ENCODE measurements at regions not wholly inside any gene's neighbourhood (a gene's known extent, or its start where the extent isn't known, plus 50 kb on each side); places are given as distances from the start of the nearest gene placed in this dataset.
"Not testable (repeated sequence)": the region's sequence is repeated elsewhere in the genome, so short reads cannot be mapped to it uniquely, and the experiment has no call there.

- no peak for DNase-seq (ENCODE audit: low read depth in 2 of 2, low spot score in 1 of 2)
These were observed 356.9 kb upstream of the WWC1 start for GRCh38 chr5:167934551-167934971.

GRCh38 chr5:167936022-167936421 is 355.4 kb upstream of the WWC1 start:
- DNase-seq (ENCODE audit: low read depth in 2 of 2, low spot score in 1 of 2), result no peak

- DNase-seq (ENCODE audit: low read depth in 2 of 2, low spot score in 1 of 2), result no peak
These were observed 354.4 kb upstream of the WWC1 start for GRCh38 chr5:167936944-167937634.

GRCh38 chr5:167937635-167937998 is 353.8 kb upstream of the WWC1 start:
- DNase-seq (ENCODE audit: low read depth in 2 of 2, low spot score in 1 of 2), result no peak

GRCh38 chr5:167939686-167940085 is 351.8 kb upstream of the WWC1 start:
- DNase-seq (ENCODE audit: low read depth in 2 of 2, low spot score in 1 of 2), result no peak

GRCh38 chr5:167940911-167941310 is 350.5 kb upstream of the WWC1 start:
- DNase-seq (ENCODE audit: low read depth in 2 of 2, low spot score in 1 of 2), result no peak

- not testable (repeated sequence) for DNase-seq (ENCODE audit: low read depth in 2 of 2, low spot score in 1 of 2)
These were observed 349.9 kb upstream of the WWC1 start for GRCh38 chr5:167941556-167941955.

GRCh38 chr5:167943343-167943742 is 348.1 kb upstream of the WWC1 start:
- no peak for DNase-seq (ENCODE audit: low read depth in 2 of 2, low spot score in 1 of 2)

GRCh38 chr5:167944121-167944852 is 347.2 kb upstream of the WWC1 start:
- DNase-seq (ENCODE audit: low read depth in 2 of 2, low spot score in 1 of 2), result no peak

GRCh38 chr5:167945542-167946384 is 345.7 kb upstream of the WWC1 start:
- DNase-seq (ENCODE audit: low read depth in 2 of 2, low spot score in 1 of 2), result no peak

- DNase-seq (ENCODE audit: low read depth in 2 of 2, low spot score in 1 of 2), result no peak
These were observed 344.1 kb upstream of the WWC1 start for GRCh38 chr5:167947306-167947705.

- DNase-seq (ENCODE audit: low read depth in 2 of 2, low spot score in 1 of 2), result no peak
These were observed 343.2 kb upstream of the WWC1 start for GRCh38 chr5:167948251-167948650.

- no peak for DNase-seq (ENCODE audit: low read depth in 2 of 2, low spot score in 1 of 2)
These were observed 342.0 kb upstream of the WWC1 start for GRCh38 chr5:167949435-167949834.

- DNase-seq (ENCODE audit: low read depth in 2 of 2, low spot score in 1 of 2), result no peak
These were observed 341.2 kb upstream of the WWC1 start for GRCh38 chr5:167950126-167950721.

GRCh38 chr5:167951116-167951515 is 340.3 kb upstream of the WWC1 start:
- no peak for DNase-seq (ENCODE audit: low read depth in 2 of 2, low spot score in 1 of 2)

GRCh38 chr5:167952278-167952995 is 339.0 kb upstream of the WWC1 start:
- DNase-seq (ENCODE audit: low read depth in 2 of 2, low spot score in 1 of 2), result no peak

GRCh38 chr5:167953151-167953798 is 338.2 kb upstream of the WWC1 start:
- DNase-seq (ENCODE audit: low read depth in 2 of 2, low spot score in 1 of 2), result no peak

GRCh38 chr5:167961731-167962130 is 329.7 kb upstream of the WWC1 start:
- DNase-seq (ENCODE audit: low read depth in 2 of 2, low spot score in 1 of 2), result no peak

- no peak for DNase-seq (ENCODE audit: low read depth in 2 of 2, low spot score in 1 of 2)
These were observed 326.9 kb upstream of the WWC1 start for GRCh38 chr5:167964529-167964928.

GRCh38 chr5:167965710-167966109 is 325.7 kb upstream of the WWC1 start:
- no peak for DNase-seq (ENCODE audit: low read depth in 2 of 2, low spot score in 1 of 2)

Measured in stimulated activated CD8-positive, alpha-beta memory T cell treated with anti-CD3 and anti-CD28 coated beads, Interleukin-4, amount 100 ng/mL, for 1 hour (primary cell).